Loucy (cell line): ENCODE measurements at regions not wholly inside any gene's neighbourhood (a gene's known extent, or its start where the extent isn't known, plus 50 kb on each side); places are given as distances from the start of the nearest gene placed in this dataset.

Experiments
- H2AFZ ChIP-seq: fragments of 200-600 bp; sonication (generic); 2 replicates; pipeline ENCODE4 v1.6.0; 2016; ENCODE audit warnings: antibody characterized with exemption, mild to moderate bottlenecking, low read length, moderate library complexity
- H3F3A ChIP-seq: fragments of 200-600 bp; 2 replicates; pipeline ENCODE4 v1.6.0; 2016; ENCODE audit warnings: antibody characterized with exemption, low read depth, mild to moderate bottlenecking
- H3K27me3 ChIP-seq: fragments of 200-600 bp; sonication (generic); 2 replicates; pipeline ENCODE4 v1.6.1; 2014; ENCODE audit warnings: low read length, mild to moderate bottlenecking; ENCODE audit not compliant: insufficient read depth, poor library complexity, severe bottlenecking
- H3K36me3 ChIP-seq: fragments of 200-600 bp; sonication (generic); 2 replicates; pipeline ENCODE4 v1.6.1; 2016; ENCODE audit warnings: low read length; ENCODE audit not compliant: insufficient read depth
- H3K4me1 ChIP-seq: fragments of 200-600 bp; sonication (generic); 2 replicates; pipeline ENCODE4 v1.5.1; 2014; ENCODE audit warnings: low read length, mild to moderate bottlenecking; ENCODE audit not compliant: insufficient read depth, poor library complexity, severe bottlenecking
- H3K4me2 ChIP-seq: fragments of 200-600 bp; sonication (generic); 2 replicates; pipeline ENCODE4 v1.6.0; 2014; ENCODE audit warnings: antibody characterized with exemption, low read length, low read depth, mild to moderate bottlenecking; ENCODE audit not compliant: poor library complexity, severe bottlenecking
- H3K4me3 ChIP-seq: fragments of 200-600 bp; sonication (generic); 2 replicates; pipeline ENCODE4 v1.5.1; 2014; ENCODE audit warnings: low read length, mild to moderate bottlenecking, mixed read lengths; ENCODE audit not compliant: poor library complexity, severe bottlenecking
- H3K79me2 ChIP-seq: fragments of 200-600 bp; sonication (generic); 2 replicates; pipeline ENCODE4 v1.6.1; 2014; ENCODE audit warnings: low read length; ENCODE audit not compliant: insufficient read depth
- H3K9ac ChIP-seq: fragments of 200-600 bp; sonication (generic); 2 replicates; pipeline ENCODE4 v1.6.0; 2014; ENCODE audit warnings: mild to moderate bottlenecking, low read depth, low read length, moderate library complexity; ENCODE audit not compliant: poor library complexity, severe bottlenecking
- H3K9me2 ChIP-seq: fragments of 200-600 bp; sonication (generic); replicated peaks from 2 replicates; pipeline ENCODE4 v1.6.1; 2016; ENCODE audit warnings: low read depth, low read length, mixed read lengths
- H3K9me3 ChIP-seq: fragments of 200-600 bp; sonication (generic); 2 replicates; pipeline ENCODE4 v1.6.1; 2014; ENCODE audit warnings: mild to moderate bottlenecking, antibody characterized with exemption, low read length, low read depth; ENCODE audit not compliant: insufficient read depth
- H4K20me1 ChIP-seq: fragments of 200-600 bp; sonication (generic); 2 replicates; pipeline ENCODE4 v1.6.0; 2014; ENCODE audit warnings: antibody characterized with exemption, low read length, mild to moderate bottlenecking; ENCODE audit not compliant: insufficient read depth, poor library complexity, severe bottlenecking
- EZH2phosphoT487 ChIP-seq: fragments of 200-600 bp; IDR thresholded peaks from 2 replicates; pipeline ENCODE4 v1.6.1; 2018; ENCODE audit warnings: antibody characterized with exemption, mild to moderate bottlenecking, moderate library complexity, borderline replicate concordance
- TF ChIP-seq, protein P1 (sequence below): fragments of 200-600 bp; sonication (generic); conservative IDR thresholded peaks from 2 replicates; pipeline ENCODE4 v1.5.1; 2014; ENCODE audit warnings: mild to moderate bottlenecking, antibody characterized with exemption, low read length

DNA sequence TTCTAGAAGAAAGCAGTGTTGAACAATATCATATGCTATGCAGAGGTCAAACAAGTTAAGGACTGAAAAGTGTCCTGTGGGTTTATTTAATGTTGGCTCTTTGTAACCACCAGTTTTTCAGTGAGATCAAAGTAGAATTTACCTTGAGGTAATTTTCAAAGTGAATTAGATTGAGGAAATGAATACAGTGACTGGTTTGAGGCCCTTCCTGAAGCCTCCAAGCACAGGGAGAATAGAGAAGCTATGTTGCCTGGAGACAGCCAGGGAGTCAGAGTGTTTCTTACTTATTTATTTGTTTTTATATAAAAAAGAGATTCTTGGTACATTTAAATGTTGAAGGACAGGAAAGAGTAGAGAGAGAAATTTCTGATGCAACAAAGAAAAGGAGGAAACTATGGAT is 954.3 kb upstream of the SPRY2 start:
- Histone ChIP-seq H3K4me2 (no peak overlapping the region), H3K4me1 (no peaks in the 10 kb centered on the region), H3K79me2 (no peaks in the 10 kb centered on the region), H3K36me3 (no peaks in the 10 kb centered on the region), H3K9me3 (no peaks in the 10 kb centered on the region), H3F3A (no peaks in the 10 kb centered on the region), H3K9me2 (no peaks in the 10 kb centered on the region), H3K9ac (no peak overlapping the region), H2AFZ (no peak overlapping the region), H3K4me3 (no peak overlapping the region), H4K20me1 (no peaks in the 10 kb centered on the region), H3K27me3 (no peaks in the 10 kb centered on the region)
- no peak for TF ChIP-seq EZH2phosphoT487
- TF ChIP-seq, protein P1, sequence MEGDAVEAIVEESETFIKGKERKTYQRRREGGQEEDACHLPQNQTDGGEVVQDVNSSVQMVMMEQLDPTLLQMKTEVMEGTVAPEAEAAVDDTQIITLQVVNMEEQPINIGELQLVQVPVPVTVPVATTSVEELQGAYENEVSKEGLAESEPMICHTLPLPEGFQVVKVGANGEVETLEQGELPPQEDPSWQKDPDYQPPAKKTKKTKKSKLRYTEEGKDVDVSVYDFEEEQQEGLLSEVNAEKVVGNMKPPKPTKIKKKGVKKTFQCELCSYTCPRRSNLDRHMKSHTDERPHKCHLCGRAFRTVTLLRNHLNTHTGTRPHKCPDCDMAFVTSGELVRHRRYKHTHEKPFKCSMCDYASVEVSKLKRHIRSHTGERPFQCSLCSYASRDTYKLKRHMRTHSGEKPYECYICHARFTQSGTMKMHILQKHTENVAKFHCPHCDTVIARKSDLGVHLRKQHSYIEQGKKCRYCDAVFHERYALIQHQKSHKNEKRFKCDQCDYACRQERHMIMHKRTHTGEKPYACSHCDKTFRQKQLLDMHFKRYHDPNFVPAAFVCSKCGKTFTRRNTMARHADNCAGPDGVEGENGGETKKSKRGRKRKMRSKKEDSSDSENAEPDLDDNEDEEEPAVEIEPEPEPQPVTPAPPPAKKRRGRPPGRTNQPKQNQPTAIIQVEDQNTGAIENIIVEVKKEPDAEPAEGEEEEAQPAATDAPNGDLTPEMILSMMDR = no peak

DNA sequence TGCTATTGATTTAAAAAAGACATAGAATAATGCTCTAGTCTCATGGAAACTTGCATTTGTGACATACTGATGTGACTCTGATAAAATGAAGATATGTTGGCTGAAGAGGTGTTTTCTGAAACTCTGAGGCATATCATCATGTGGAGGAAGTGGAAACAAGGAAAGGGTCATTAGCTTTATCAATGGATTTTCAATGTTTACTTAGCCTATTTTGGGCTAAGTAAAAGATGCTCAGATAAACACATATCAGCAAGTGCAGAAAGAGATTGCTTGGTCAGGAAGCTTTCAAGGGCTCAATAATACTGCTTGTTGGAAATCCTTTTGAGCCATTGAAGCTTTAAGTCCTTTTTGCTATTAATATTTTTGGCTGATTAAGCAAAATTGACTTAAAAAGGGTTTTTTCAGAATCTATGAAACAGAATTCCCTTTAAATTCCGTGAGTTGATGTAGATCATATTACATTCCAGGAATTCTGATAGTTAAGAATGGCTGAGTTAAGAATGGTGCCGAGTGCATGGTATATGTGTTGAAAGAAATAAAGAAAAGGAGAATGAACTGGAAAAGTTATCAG is 952.8 kb upstream of the SPRY2 start:
- Histone ChIP-seq H3K79me2 (no peaks in the 10 kb centered on the region), H3F3A (no peaks in the 10 kb centered on the region), H3K9ac (no peak overlapping the region), H3K4me3 (no peak overlapping the region), H3K9me2 (no peaks in the 10 kb centered on the region), H3K27me3 (no peaks in the 10 kb centered on the region), H3K9me3 (no peaks in the 10 kb centered on the region), H3K36me3 (no peaks in the 10 kb centered on the region), H4K20me1 (no peaks in the 10 kb centered on the region), H3K4me1 (no peaks in the 10 kb centered on the region), H2AFZ (no peak overlapping the region), H3K4me2 (no peak overlapping the region)
- TF ChIP-seq, protein P1 = no peak
- TF ChIP-seq EZH2phosphoT487 = no peak

GRCh38 chr13:81283561-81283960 is 942.6 kb upstream of the SPRY2 start:
- Histone ChIP-seq H3K27me3 (no peaks in the 10 kb centered on the region), H4K20me1 (no peaks in the 10 kb centered on the region), H3K9ac (no peak overlapping the region), H3K4me1 (no peaks in the 10 kb centered on the region), H2AFZ (no peak overlapping the region), H3K4me2 (no peak overlapping the region), H3F3A (no peaks in the 10 kb centered on the region), H3K9me3 (no peaks in the 10 kb centered on the region), H3K79me2 (no peaks in the 10 kb centered on the region), H3K9me2 (no peaks in the 10 kb centered on the region), H3K4me3 (no peak overlapping the region), H3K36me3 (no peaks in the 10 kb centered on the region)
- TF ChIP-seq, protein P1 = no peak
- no peak for TF ChIP-seq EZH2phosphoT487
